Left cardiac atrium (tissue), 4 donors: ENCODE measurements at regions not wholly inside any gene's neighbourhood (a gene's known extent, or its start where the extent isn't known, plus 50 kb on each side); places are given as distances from the start of the nearest gene placed in this dataset.
A peak's percentile ranks its signal among the peaks of the same experiment; 100 is the strongest.

Experiments used
- ATAC-seq, 2 donors: fragments of 200-7000 bp; cut with Tn5 transposase; one replicate each; pipeline ENCODE4 v1.9.1; 2020; ENCODE audit warnings: mild to moderate bottlenecking in 2 of 2, moderate library complexity in 2 of 2
- DNase-seq: peaks from one replicate; pipeline ENCODE4 v3.0.0-alpha.2; 2020
- intact Hi-C, 2 donors: fragments of 100-400 bp; cut with DNase I; formaldehyde crosslinking; loops; one replicate each; pipeline versions ENCODE4 v1.14.1 to v1.15.1; 2022 to 2023
- donor health status: DM: no; HTN: yes; CAD: no.
- donor health status: DM: no; HTN: yes; CAD: no; lungs with severe emphysema.
- donor health status: DM: yes; HTN: yes; CAD: no.
- donor health status: Dilated cardiomyopathy.

DNA sequence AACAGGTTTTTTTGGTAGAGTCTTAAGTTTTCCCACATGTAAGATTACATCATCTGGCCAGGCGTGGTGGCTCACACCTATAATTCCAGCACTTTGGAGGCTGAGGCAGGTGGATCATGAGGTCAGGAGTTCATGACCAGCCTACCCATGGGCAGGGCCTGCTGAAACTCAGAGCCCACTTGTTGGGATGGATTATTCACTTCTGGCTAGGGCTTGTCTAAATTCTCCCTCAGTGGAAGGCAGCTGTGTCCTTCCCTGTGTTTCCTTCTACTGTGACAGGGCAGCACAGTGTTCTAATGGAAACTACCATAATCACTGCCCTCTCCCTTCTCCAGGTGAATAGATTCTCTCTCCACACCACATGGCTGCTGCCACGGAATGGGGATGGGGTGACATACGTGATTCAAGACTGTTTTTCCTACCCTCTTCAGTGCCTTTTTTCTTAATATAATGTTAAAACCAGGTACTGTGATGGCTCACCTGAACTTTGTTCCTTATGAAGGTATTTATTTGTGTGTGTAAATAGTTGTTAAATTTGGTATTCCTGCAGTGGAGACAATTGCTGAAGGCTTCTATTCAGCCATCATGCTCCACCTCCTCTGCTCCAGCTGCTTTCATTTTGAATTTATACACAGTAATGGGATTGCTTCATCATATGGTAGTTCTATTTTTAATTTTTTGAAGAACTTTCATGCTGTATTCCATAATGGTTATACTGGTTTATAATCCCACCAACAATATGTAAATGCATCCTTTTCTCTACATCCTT, 287.2 kb upstream of the HS3ST1 start:
- DNase-seq: no peak
- intact Hi-C loops: no loop called here
- no peak for ATAC-seq

DNA sequence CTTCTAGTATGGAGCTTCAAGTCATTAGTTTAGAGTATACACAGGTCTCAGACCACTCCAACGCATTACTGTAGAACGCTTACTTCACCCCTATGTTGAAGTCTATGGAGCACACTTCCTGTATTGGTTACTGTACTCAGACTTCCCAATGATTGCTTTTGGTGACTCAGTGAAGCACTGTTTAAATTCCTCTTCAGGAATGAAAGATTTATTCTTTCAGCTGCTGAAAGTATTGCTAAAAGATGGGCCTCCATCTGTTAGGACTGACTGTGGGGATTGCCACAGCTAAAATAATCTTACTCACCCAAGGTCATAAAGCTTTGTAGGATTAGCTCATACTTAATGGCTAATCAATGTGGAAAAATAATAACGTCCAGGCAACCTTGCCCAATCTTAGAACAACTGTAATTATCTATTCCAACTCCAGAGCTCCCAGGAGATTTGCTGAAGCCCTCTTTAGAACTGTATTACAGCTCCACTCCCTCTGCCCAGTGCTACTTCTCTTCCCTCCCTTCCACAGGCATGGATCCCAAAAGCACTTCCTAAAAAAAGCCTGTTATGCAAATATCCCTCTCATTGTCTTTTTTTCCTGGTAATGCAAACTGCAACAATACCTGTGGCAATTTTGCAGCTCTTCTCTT, 281.9 kb upstream of the HS3ST1 start:
- DNase-seq (no peak), ATAC-seq (no peak)
- intact Hi-C loops: no loop called here

DNA sequence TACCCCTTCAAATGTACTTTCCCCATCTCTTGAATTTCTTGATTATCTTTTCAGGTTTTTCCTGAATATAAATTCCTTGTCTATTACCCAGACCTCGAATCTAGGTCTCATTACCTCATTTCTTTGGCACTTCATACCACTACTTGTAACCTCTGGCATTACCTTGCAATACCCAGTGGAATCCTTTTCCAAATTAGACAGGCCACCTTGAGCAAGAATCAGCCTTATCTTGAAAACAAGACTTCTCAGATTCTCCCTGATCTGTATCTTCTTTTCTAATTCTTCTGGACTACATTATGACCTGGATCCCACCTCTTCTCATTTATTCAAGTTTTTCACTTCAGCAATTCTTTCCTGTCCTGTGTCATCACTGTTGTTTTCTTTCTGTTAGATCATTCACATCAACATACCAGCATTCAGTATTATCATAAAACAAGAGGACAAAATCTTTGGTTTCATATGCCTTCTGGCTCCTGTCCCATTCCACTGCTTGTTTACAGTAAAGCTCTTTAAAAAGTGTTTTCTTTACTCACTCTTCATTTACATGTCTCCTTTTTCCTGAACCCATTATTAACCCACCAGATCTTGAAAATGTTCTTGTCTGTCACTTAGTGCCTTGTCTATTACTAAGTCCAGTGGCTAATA, 275.6 kb upstream of the HS3ST1 start:
- ATAC-seq (peak in 1 of 2 donors; percentile 52), DNase-seq (no peak)
- intact Hi-C loops: no loop called here

DNA sequence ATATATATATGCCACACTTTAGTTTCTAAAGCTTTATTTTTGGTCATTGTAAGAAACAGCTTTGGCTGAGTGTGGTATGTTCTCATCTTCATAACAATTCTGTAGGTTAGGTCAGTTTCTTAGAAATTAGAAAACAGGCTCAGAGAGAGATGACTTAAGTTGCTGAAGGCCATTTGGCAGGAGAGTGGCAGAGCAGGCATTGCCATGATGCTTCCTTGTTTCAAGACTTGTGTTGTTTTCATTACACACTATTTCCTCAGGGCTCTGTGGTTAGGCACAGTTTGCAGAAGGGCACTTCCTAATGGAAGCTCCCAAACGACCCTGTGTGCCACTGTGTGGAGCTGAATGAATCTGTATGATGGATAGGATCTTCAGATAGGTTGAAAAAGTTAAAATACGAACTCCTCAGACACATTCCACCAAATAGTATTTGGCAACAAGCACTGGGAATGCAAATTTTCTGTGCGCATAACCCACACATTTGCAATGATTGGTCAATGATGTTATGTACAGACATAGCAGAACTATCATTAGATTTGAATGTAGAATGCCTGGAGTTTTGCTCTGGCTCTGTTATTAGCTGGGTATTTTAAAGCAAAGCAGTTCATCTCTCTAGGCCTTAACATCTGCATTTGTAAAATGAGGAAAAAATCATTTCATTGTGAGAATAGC, 274.3 kb upstream of the HS3ST1 start:
- no peak for ATAC-seq
- DNase-seq: no peak
- intact Hi-C loops: no loop called here

DNA sequence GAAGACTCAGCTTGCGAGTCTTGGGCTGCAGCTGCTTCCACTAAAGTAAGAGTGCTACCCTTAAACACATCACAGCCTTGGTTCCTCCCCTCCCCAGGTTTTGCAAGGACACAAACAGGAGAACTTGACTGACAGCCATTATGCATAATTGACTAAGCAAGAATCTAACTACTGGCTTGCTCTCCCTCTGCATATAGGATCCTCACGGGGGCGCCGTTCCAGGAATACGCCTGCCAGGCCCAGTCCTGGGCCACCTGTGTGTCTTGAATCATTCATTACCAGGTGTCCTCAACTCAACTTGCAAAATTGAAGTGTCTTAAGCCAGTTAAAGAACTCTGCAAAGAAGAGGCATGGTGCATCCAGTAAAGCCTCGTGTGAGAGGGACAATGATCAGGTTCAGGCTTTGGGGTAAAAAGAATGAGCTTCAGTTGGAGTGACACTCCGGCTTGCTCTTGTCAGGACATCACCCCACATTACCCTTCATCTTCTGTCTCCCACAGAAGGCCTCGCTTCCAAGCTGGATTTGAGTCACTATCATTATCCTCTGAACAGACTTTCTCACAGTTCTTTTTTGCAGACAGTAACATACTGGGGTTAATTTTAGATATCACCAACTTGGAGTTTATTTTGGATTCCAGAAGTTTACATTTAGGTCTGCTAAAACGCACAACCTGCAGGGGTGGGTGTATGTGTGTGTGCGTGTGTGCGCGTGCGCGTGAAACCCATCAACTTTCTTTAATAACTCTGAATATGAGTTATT, 273.5 kb upstream of the HS3ST1 start:
- no peak for DNase-seq
- no peak for ATAC-seq
- intact Hi-C loops: no loop called here

DNA sequence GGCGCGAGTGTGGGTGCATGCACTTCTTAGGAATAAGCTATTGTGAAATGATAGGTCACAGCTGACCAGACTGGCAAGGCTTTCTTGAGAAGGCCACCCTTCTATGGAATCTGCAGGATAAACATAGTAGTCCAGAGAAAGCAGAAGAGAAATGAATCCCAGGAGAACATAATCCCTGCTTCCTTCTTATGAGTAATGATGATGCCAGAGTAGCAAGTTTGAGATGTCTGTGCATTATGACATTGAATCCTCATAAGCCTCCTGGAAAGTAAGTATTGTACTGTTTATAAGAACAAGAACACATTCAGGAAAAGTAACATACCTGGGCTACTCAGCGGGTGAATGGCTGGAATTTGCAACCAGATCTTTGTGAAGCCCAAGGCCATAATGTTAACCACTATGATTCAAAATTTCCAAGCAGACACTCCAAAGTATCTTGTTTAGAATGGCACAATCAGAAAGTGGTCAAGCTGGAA, 272.1 kb upstream of the HS3ST1 start:
- ATAC-seq (no peak), DNase-seq (no peak)
- intact Hi-C loops: no loop called here

DNA sequence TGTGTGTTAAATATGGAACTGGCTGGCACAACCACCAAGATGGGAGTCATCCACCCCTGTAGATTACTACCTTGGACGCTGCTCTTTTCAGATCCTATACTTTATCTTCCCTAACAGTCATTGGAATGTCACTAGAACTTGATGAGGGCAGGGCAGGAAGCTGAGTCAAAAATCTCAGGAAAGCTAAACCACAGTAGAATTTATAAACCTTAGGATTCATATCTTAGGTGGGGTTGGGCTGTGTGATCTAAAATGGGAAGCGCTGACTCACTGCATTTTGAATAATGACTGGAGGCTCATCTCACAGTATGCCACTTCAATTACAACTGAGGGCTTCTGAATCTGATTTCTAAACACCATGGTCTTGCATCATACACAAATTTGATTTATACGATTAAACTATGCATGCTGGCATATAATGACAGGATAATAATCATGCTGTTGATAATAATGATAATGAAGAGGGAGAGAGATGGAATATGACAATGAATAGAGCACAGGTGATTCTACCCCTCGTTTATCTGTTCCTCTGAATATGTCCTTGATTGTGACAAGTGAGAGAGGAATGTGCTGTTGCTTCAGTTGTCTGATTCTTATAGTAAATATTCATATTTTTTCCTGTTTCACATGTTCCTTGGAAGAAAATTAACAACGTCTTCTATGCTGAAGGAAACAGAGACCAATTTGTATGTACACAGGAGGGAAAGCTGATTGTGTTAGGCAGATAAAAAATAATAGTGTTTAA, 270.3 kb upstream of the HS3ST1 start:
- intact Hi-C loops: no loop called here

DNA sequence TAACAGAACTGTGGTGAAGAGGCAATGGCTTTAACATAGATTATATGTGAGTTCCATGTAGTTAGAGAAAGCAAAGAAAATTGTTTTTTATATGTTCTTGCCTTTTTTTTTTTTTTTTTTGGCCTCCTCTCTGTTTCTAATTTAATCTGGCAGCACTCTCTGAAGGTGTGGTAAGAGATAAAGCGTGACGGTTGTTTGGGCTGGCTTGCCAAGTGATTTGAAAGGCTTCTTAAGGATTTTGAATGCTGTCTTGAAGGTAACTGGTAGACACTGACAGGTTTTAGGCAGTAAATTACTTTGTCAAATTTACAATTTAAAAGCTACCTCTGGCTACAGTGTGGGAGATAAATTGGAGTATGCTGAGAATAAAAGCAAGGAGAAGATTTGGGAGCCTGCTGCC, 269.3 kb upstream of the HS3ST1 start:
- DNase-seq (peak; percentile 33), ATAC-seq (peak in 1 of 2 donors; percentile 82)
- intact Hi-C loops: no loop called here

More for the DNA sequence above, 270.3 kb upstream of the HS3ST1 start:
- ATAC-seq (peak in 1 of 2 donors; percentile 89), DNase-seq (no peak)

DNA sequence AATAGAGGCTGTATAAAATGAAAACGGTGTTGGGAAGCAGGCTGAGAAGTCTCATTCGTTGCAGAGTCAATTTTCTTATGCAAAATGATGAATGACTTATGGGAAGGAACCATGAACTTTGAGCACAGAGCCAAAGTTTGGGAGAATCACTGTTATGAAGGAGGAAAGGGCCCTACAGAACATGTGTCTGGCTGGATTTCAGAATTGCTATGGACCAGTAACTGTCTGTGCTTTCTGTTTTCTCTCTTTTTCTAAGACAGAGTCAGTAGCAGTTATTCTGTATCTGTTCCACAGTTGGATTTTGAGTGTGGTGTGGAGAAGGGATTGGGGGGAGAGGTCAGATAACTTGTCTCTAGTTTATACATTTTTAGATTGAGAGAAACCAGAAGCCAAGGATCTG, 265.0 kb upstream of the HS3ST1 start:
- DNase-seq (no peak), ATAC-seq (no peak)
- intact Hi-C loops: no loop called here

DNA sequence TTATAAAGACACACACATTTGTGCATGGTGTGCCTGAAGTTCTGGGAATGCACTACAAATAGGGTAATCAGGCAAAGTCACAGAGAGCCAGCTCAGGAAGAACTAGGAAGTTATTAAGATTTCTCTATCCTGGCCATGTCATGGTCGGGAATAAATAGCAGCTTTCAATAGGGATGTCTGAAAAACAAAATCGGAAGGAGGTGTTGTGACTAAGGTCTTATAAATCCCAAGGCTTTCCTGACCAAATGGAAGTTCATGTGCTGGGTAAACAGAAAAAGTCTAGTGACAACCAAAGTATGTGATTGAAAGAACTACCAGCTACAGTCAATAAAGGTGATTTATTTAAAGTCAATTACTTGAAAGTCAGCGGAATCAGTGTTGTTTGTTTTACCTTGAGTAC, 262.5 kb upstream of the HS3ST1 start:
- DNase-seq: no peak
- ATAC-seq: no peak
- intact Hi-C loops: no loop called here

DNA sequence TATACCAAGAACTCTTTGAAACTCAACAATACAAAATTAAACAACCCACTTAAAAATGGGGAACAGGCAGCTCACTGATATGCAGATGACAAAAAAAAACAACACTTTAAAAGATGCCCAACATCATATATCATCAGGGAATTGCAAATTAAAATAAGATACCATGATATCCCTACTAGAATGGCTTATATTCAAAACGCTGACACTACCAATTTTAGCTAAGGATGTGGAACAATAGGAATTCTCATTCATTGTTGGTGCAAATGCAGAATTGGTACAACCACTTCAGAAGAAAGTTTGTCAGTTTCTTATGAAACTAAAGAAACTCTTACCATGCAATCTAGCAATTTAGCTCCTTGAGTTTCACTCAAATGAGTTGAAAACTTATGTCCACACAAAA, 259.0 kb upstream of the HS3ST1 start:
- intact Hi-C loops: no loop called here
- ATAC-seq (no peak), DNase-seq (no peak)

DNA sequence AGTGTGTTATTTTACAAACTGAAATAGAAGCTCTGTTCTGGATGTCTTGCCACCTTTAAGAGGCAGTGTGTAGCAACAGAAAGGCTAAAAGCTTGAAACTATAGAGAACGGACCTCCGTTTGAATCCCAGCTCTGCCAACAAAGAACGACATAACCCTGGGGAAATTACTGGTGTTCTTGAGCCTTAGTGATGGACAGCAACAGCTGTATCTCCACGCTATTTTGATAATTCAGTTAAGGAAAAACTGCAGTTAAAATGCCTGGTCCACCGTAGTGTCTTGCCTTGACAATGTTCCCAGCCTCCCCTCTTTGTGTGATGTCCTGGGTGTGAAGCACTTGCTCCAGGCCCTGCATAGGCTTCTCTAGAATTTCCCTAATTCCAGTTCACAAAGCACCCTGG, 256.8 kb upstream of the HS3ST1 start:
- ATAC-seq: no peak
- no peak for DNase-seq
- intact Hi-C loops: no loop called here

DNA sequence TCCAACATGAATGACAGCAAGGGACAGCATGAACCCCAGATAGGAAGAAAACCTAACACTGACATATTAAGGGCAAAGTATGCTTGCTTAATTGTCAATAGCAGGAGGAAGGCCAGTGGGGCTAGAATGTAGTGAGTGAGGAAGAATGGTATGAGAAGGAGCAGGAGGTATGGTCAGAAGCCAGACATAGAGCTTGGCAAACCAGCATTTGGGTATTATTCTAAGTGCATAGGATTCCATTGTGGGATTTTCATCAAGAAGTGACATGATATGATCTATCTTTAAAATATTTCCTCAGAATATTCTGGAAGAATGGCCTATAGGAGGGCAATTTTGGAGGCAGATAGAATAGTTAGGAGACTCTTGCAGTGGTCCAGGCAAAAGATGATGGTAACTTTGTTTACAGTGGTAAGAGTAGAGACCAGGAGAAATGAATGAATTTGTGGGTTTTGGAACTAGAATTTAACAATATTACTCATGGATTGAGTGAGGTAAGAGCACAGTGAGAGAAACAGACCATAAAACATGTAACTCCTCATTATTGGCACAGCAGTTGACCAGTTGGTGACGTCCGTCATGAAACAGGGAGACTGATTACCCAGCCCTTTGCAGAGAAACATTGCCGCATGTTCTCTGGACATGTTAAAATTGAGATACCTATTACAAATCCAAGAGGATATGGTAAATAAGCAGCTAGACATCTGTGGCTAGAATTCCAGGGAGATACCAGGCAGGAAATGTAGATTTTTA, 246.5 kb upstream of the HS3ST1 start:
- ATAC-seq (no peak), DNase-seq (no peak)
- intact Hi-C loops: no loop called here

DNA sequence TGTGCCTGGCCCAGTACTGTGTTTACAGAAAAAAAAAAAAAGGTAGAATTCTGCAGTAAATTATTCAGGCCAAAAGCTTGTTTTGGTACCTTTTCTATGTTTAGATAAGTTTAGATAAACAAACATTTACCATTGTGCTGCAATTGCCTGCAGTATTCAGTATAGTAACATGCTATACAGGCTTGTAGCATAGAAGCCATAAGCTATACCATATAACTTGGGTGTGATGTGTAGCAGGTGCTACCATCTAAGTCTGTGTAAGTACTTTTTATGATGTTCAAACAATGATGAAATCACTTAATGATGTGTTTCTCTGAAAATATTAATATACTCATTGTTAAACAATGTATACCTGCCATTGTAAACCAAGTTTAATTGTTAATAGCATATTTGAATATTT, 241.6 kb upstream of the HS3ST1 start:
- intact Hi-C loops: no loop called here
- DNase-seq (no peak), ATAC-seq (no peak)

DNA sequence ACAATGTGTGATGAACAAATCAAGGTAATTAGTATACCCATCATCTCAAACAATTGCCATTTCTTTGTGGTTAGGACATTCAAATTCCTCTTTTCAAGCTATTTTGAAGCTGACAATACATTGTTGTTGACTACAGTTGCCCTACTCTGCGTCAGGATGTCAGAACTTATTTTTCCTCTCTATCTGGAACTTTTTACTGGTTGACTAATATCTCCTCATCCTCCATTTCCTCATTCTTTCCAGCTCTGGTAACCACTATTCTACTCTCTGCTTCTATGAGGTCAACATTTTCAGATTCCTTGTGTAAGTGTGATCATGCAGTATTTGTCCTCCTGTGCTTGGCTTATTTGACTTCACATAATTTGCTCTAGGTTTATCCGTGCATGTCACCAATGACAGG, 240.5 kb upstream of the HS3ST1 start:
- DNase-seq (no peak), ATAC-seq (no peak)
- intact Hi-C loops: no loop called here

DNA sequence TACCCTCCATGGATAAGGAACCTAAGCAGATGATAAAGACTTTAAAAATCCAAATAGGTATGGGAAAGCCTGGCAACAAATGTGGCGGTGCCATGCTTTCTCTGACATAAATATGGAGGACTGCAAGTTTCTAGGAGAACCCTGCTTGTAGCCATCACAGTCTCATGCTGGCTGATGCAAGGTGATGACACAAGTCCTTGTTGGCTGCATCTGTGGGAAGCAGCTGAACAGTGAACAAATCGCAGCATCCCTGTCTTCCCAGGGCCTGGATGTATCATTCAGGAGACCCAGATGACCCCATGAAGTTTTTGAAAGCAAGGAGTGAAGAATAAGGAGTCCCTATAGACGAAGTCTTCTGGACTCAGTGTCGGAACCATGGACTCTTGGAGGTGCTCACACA, 234.4 kb upstream of the HS3ST1 start:
- ATAC-seq (no peak), DNase-seq (no peak)
- intact Hi-C loops: no loop called here

DNA sequence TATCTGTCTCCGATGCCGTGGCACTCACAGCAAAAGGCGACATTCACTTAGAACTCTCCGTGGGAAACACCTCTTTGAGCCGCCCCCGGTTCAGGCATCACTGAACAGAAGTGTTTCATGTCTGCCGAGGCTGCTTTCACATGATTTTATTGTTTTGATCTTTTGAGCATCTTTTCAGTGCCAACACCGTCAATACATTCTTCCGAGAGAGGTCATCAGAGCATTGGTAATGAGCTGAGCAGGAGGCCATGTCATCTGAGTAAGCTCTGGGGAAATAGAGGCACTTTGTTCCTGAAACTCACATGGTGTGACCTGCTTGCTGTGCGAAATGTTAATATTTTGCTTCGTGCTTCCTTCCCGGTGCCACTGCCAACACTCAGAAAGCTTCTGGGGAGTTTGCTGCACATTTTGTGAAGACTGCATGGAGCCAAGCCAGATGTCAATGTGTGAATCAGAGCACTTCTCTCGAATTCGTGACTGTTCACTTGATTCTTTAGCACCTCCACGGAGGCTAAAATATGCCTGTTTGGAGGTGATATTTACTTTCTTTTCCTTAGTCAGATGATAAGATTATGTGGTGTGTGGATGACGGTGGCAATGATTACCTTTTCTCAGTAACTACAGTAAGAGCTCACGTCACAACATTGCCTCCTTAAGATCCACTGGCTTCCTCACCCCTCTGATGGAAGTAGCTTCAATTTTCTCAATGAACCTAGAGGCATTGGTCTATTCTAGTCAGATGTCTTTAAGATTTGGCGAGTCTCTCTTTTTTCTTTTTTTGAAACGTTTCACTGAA, 222.3 kb upstream of the HS3ST1 start:
- intact Hi-C loops: loop anchor here in 1 of 2 donors (2.0 kb wide), 1 partner anchor 70 kb away; no protein-coding TSS in a partner anchor
- peak; percentile 23 to 52 for ATAC-seq
- peak; percentile 20 for DNase-seq
